B cell (primary cell): ENCODE measurements at regions not wholly inside any gene's neighbourhood (a gene's known extent, or its start where the extent isn't known, plus 50 kb on each side); places are given as distances from the start of the nearest gene placed in this dataset.

Source experiments
- ATAC-seq: fragments of 200-7000 bp; cut with Tn5 transposase; one replicate; pipeline ENCODE4 v1.10.0; 2021; ENCODE audit warnings: low read depth, mild to moderate bottlenecking, moderate number of reproducible peaks, moderate library complexity
- CTCF ChIA-PET: fragments of 350-600 bp; sonication (Branson Sonifier 250); formaldehyde crosslinking; loops from one replicate; lab custom pipeline; 2021; ENCODE audit warnings: antibody characterized with exemption, inconsistent platforms; lab: Charles Lee
- POLR2A ChIA-PET: fragments of 350-600 bp; sonication (Branson Sonifier 250); formaldehyde crosslinking; loops from one replicate; lab custom pipeline; 2021; ENCODE audit warnings: antibody characterized with exemption; lab: Charles Lee
- DNase-seq: peaks from one replicate; pipeline ENCODE4 v3.0.0; 2013
- H2AFZ ChIP-seq: 2 replicates; pipeline ENCODE4 v1.6.1; 2012; ENCODE audit warnings: mild to moderate bottlenecking, low read depth, low read length; ENCODE audit not compliant: insufficient read depth, poor library complexity, severe bottlenecking
- H3K27ac ChIP-seq, 2 donors: 1 replicate in 1 of 2; 2 replicates in 1 of 2; pipeline ENCODE4 v1.5.1; 2012 to 2013; ENCODE audit warnings: low read length in 2 of 2, mild to moderate bottlenecking in 2 of 2, moderate library complexity in 1 of 2
- H3K27me3 ChIP-seq, 4 experiments: fragments of 200-600 bp in 1 of 4; sonication (generic) in 1 of 4; replicated peaks in 1 of 4; 1 replicate in 2 of 4; 2 replicates in 2 of 4; pipeline versions ENCODE4 v1.6.1 to v1.7.0; 2013 to 2016; ENCODE audit warnings: low read length in 3 of 4, mild to moderate bottlenecking in 2 of 4, mixed read lengths in 1 of 4, moderate library complexity in 1 of 4; ENCODE audit not compliant: insufficient read depth in 4 of 4, control insufficient read depth in 3 of 4; ENCODE audit errors: control extremely low read depth in 1 of 4
- H3K36me3 ChIP-seq, 2 experiments: replicated peaks in 1 of 2; 1 replicate in 1 of 2; 2 replicates in 1 of 2; pipeline versions ENCODE4 v1.6.1 to v1.7.1; 2013; ENCODE audit warnings: low read length in 1 of 2; ENCODE audit not compliant: insufficient read depth in 2 of 2, control insufficient read depth in 1 of 2; ENCODE audit errors: control extremely low read depth in 1 of 2, extremely low read depth in 1 of 2
- H3K4me1 ChIP-seq, 2 donors: fragments of 200-600 bp in 1 of 2; sonication (generic) in 1 of 2; 1 replicate in 1 of 2; 2 replicates in 1 of 2; pipeline versions ENCODE4 v1.5.1 to v1.6.1; 2013 to 2017; ENCODE audit warnings: low read length in 2 of 2; ENCODE audit not compliant: control insufficient read depth in 2 of 2, insufficient read depth in 2 of 2
- H3K4me2 ChIP-seq: replicated peaks from 2 replicates; pipeline ENCODE3; 2012; ENCODE audit warnings: mild to moderate bottlenecking, low read depth, low read length; ENCODE audit not compliant: poor library complexity, severe bottlenecking
- H3K4me3 ChIP-seq, 5 experiments: fragments of 200-600 bp in 1 of 5; sonication (generic) in 1 of 5; 1 replicate in 3 of 5; 2 replicates in 2 of 5; pipeline versions ENCODE4 v1.5.1 to v1.7.0; 2011 to 2016; ENCODE audit warnings: low read length in 4 of 5, mild to moderate bottlenecking in 4 of 5, low read depth in 2 of 5, control low read depth in 1 of 5, moderate library complexity in 1 of 5; ENCODE audit not compliant: insufficient read depth in 1 of 5; ENCODE audit errors: control extremely low read depth in 1 of 5, extremely low read depth in 1 of 5
- H3K79me2 ChIP-seq: fragments of 200-600 bp; sonication (generic); one replicate; pipeline ENCODE4 v1.6.0; 2016; ENCODE audit warnings: low read length; ENCODE audit not compliant: control insufficient read depth, insufficient read depth
- H3K9ac ChIP-seq: fragments of 200-600 bp; sonication (generic); 2 replicates; pipeline ENCODE4 v1.6.1; 2017; ENCODE audit warnings: mild to moderate bottlenecking, low read length, moderate library complexity
- H3K9me3 ChIP-seq, 3 donors: one replicate each; pipeline versions ENCODE4 v1.6.1 to v1.7.1; 2013; ENCODE audit warnings: low read length in 2 of 3; ENCODE audit not compliant: control insufficient read depth in 2 of 3, insufficient read depth in 1 of 3; ENCODE audit errors: control extremely low read depth in 1 of 3
- H4K20me1 ChIP-seq: 2 replicates; pipeline ENCODE4 v1.6.0; 2012; ENCODE audit warnings: mild to moderate bottlenecking, low read length; ENCODE audit not compliant: insufficient read depth, control insufficient read depth, poor library complexity, severe bottlenecking
- H3K27ac Mint-ChIP-seq: one replicate; pipeline ENCODE4 v1.8.0; 2021; ENCODE audit warnings: mixed read lengths
- H3K27me3 Mint-ChIP-seq: one replicate; pipeline ENCODE4 v1.8.0; 2021; ENCODE audit warnings: mixed read lengths
- H3K4me1 Mint-ChIP-seq: one replicate; pipeline ENCODE4 v1.8.0; 2021; ENCODE audit warnings: mixed read lengths
- H3K4me3 Mint-ChIP-seq: one replicate; pipeline ENCODE4 v1.8.0; 2021; ENCODE audit warnings: mixed read lengths
- H3K9me3 Mint-ChIP-seq: one replicate; pipeline ENCODE4 v1.8.0; 2022; ENCODE audit warnings: mixed read lengths; ENCODE audit not compliant: insufficient read depth
- CTCF ChIP-seq: fragments of 200-600 bp; IDR thresholded peaks from one replicate; pipeline ENCODE4 v1.8.0; 2022; ENCODE audit warnings: antibody characterized with exemption, mild to moderate bottlenecking
- EZH2 ChIP-seq: IDR thresholded peaks from 2 replicates; pipeline ENCODE4 v1.6.1; 2012; ENCODE audit warnings: borderline replicate concordance, low read depth, mild to moderate bottlenecking, moderate library complexity, low read length; ENCODE audit not compliant: insufficient read depth, poor library complexity, severe bottlenecking
- WGBS: methylation state at CpG from one replicate; pipeline ENCODE4 v1.1.5; 2013; ENCODE audit warnings: missing lambda C conversion rate; ENCODE audit not compliant: insufficient coverage; 5-methylcytosine and 5-hydroxymethylcytosine counted together
- intact Hi-C: fragments of 100-400 bp; cut with micrococcal nuclease; formaldehyde crosslinking; loops from one replicate; pipeline ENCODE4 v1.10.0; 2022

- 100% methylated on average over 2 of the region's 2 CpGs for WGBS
- no peak overlapping the region for H3K4me3 Mint-ChIP-seq
- Histone ChIP-seq H3K4me3 (no peak overlapping the region), H3K79me2 (no peaks in the 10 kb centered on the region), H3K9ac (no peak overlapping the region), H3K27me3 (no peaks in the 10 kb centered on the region), H2AFZ (no peak overlapping the region), H3K9me3 (peaks cover 0 to 8% (median 0%) of the 10 kb centered on the region in 3 donors), H3K36me3 (no peaks in the 10 kb centered on the region), H4K20me1 (no peaks in the 10 kb centered on the region), H3K27ac (no peak overlapping the region), H3K4me1 (no peaks in the 10 kb centered on the region), H3K4me2 (no peak overlapping the region)
- TF ChIP-seq CTCF (no peak), EZH2 (no peak)
- no peaks in the 10 kb centered on the region for H3K4me1 Mint-ChIP-seq
- peaks cover 3% of the 10 kb centered on the region for H3K27me3 Mint-ChIP-seq
- no peak for DNase-seq
- CTCF ChIA-PET, result no interaction called here
- POLR2A ChIA-PET, result no interaction called here
- no peak for ATAC-seq
- intact Hi-C loops, result no loop called here
- H3K9me3 Mint-ChIP-seq, result peaks cover 2% of the 10 kb centered on the region
- H3K27ac Mint-ChIP-seq, result no peak overlapping the region
Observed at GRCh38 chr1:76746206-76746605, 121.1 kb upstream of the ST6GALNAC5 start.

- Mint-ChIP-seq H3K4me1 (no peaks in the 10 kb centered on the region), H3K27ac (no peak overlapping the region), H3K4me3 (no peak overlapping the region), H3K27me3 (no peaks in the 10 kb centered on the region), H3K9me3 (no peaks in the 10 kb centered on the region)
- TF ChIP-seq CTCF (no peak), EZH2 (no peak)
- Histone ChIP-seq H3K4me1 (no peaks in the 10 kb centered on the region), H3K36me3 (no peaks in the 10 kb centered on the region), H3K27me3 (no peaks in the 10 kb centered on the region), H3K9ac (no peak overlapping the region), H3K9me3 (no peaks in the 10 kb centered on the region), H4K20me1 (no peaks in the 10 kb centered on the region), H3K79me2 (no peaks in the 10 kb centered on the region), H2AFZ (no peak overlapping the region), H3K4me3 (no peak overlapping the region), H3K27ac (no peak overlapping the region), H3K4me2 (no peak overlapping the region)
- POLR2A ChIA-PET, result no interaction called here
- DNase-seq (no peak), ATAC-seq (no peak)
- intact Hi-C loops, result no loop called here
- CTCF ChIA-PET, result no interaction called here
- no CpG with 5 or more reads among the region's 1 CpG for WGBS
Observed at GRCh38 chr1:76754730-76755129, 112.5 kb upstream of the ST6GALNAC5 start.
